Activated T-cell treated with anti-CD3 and anti-CD28 coated beads, Interleukin-2, amount 50 U/mL, for 1 hour (primary cell): ENCODE measurements at regions not wholly inside any gene's neighbourhood (a gene's known extent, or its start where the extent isn't known, plus 50 kb on each side); places are given as distances from the start of the nearest gene placed in this dataset.

Experiments used
- DNase-seq: peaks from one replicate; pipeline ENCODE4 v3.0.0-alpha.2; 2020

GRCh38 chr1:229196404-229197264 lies 74.3 kb upstream of the RAB4A start:
- no peak for DNase-seq

DNA sequence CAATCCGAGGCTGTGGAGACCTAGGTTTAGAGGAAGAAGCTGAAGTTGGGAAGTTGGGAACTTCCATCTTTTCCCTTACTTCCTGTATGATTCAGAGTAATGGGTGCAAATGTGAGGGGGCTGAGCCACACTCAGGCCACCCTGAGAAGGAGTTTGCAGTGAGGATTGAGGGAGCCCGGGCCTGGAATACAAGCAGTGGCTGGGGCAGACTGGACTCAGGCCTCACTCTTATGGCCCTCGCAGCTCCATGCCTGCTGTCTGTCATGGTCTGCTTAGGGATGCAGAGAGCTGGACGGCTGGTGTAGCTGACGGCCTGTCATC lies 73.7 kb upstream of the RAB4A start:
- no peak for DNase-seq

GRCh38 chr1:229199261-229200243 lies 71.4 kb upstream of the RAB4A start:
- no peak for DNase-seq

DNA sequence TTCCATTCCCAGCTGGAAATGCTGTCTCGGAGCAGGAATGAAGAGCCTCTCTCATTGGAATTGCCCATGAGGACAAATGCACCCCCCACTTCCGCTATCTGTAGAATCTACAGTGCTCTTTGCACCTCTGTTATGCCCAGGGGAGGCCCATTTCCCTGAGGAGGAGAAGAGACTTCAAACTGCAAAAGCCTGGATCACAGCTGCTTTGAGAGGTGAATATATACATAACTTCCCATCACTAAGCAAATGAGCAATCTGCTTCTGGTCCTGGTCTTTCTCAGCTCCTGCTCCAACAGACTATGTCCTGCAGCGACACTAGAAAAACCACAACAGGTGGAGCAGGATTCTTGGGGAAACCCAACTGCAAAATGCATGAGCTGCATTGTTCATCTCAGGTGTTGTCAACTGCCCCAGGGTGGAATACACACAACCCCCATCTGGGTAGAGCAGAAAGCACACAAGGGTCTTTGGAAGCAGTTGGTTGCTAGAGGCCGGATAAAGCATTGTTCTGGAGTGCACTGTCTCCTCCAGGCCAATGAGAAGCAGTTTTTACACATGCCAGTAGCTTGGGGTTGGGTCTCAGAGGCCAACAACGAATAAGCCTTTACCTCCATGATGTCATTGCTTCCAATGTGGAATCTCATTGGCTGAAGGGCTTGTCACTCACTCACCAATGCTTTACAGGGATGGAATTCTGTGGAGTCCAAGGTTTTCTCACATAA lies 67.7 kb upstream of the RAB4A start:
- DNase-seq: no peak

GRCh38 chr1:229203991-229204632 lies 66.8 kb upstream of the RAB4A start:
- no peak for DNase-seq

DNA sequence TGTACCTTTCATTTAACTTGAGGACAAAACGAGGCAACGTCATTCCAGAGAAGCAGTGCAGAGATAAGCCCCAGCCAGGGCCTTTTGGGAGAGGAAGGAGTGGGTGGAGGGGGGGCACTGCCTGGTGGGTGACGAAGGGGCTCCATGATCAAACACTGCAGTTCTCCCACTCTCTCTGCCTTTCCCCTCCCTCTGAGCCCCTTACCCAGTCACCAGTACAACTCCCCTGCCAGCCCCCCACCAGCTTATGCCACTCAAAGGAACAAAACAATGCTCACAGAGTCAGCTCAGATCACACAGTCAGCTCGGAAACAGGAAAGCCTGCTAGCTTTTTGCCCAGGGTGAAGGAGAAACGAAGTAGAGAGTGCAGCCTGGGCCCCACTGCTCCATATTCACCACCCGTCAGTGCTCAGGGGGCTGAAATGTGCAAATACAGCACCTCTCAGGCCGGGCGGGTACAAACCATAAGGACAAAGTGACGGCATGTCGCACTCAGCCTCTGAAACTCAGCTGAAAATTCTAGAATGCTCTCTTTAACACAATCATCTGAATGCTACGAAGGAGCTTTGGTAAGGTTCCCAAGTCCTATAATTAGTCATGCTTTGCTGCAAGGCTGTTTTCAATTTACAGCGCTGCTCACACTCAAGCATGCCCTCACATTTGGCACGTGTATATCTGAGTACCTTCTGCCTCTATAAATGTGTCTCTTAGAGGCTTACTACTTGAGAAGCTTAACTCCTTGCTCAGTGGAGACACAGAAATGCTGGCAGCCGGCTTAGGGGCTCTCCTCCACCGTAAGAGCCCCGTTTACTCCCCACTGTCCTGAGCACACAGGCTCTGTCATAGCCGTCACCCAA lies 65.8 kb upstream of the RAB4A start:
- DNase-seq: no peak

DNA sequence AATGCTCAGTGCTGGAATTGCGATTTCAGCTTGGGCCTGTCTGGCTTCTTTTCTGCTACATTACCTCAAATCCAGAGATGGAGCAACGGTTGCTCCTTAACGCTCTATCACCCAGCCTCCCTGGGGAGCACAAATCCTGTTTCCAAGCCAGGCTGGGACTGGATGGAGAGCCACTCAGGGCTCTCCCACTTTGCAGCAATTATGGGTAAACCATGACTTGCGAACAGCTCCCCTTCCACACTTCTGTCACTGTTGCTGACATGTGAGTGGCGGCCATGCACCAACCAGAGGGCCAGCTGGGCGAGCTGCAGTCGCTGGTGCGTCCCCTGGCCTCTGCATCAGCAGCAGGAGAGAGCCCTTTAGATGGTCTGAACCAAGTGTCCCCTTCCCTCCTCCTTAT lies 65.1 kb upstream of the RAB4A start:
- DNase-seq: no peak

GRCh38 chr1:229207916-229208315 lies 63.0 kb upstream of the RAB4A start:
- no peak for DNase-seq

- no peak for DNase-seq
Observed at GRCh38 chr1:229208481-229208880, 62.4 kb upstream of the RAB4A start.

GRCh38 chr1:229209386-229209785 lies 61.5 kb upstream of the RAB4A start:
- DNase-seq: no peak

GRCh38 chr1:229209816-229210215 lies 61.1 kb upstream of the RAB4A start:
- DNase-seq: no peak

DNA sequence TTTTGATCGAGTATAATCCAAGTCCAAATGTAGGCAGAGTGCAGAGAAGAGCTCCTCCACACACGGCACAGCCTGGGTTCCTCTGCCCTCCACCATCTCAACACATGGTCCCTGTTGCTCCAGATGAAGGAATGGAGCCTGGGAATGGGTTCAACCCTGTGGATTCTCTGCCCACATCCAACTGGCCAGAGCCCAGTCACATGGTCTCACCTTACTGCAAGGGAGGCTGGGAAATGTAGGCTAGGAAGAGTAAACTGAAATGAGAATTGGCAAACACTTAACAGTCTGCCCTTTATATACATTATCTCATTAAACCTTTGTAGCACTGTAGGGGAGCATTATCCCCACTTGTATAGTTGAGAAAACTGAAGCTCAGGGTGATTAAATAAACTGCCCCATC lies 60.1 kb upstream of the RAB4A start:
- DNase-seq: no peak

DNA sequence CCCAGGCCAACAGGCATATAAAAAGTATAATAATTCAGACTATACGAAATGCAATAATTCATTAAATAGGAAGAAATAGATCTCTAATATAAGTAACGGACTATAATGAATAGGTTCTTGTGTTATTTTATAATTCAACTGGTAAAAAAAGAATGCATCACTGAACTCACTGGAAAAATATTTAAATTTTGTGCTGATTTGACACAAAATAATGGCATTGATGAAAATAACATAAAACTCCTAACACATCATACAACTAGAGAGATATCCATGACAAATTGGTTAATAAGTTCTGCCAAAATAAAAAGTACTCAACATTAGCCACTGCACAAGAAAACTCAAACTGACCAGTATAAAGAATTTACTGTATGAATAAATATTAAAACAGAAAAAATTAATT lies 57.1 kb upstream of the RAB4A start:
- DNase-seq: no peak

- DNase-seq: no peak
Observed at GRCh38 chr1:229217716-229218115, 53.2 kb upstream of the RAB4A start.

DNA sequence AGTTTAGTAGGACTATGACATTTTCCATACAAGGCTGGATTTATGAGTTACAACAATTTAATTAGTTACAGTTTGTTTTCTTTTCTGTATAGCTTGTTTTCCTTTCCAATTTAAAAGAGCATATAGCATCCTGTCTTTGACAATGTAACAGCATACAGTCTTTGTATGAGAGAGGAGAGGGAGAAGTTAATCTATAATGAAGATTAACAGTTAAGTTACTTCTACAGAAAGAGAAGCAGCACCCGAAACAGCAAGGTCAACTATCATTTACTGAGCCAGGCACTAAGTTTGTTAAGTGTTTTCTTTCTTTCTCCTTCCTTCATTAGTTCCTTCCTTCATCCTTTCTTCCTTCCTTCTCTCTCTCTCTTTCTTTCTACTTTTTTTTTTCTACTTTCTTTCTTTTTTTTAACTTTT lies 52.3 kb upstream of the RAB4A start:
- no peak for DNase-seq

- DNase-seq: no peak
Observed at GRCh38 chr1:229220163-229220846, 50.6 kb upstream of the RAB4A start.

DNA sequence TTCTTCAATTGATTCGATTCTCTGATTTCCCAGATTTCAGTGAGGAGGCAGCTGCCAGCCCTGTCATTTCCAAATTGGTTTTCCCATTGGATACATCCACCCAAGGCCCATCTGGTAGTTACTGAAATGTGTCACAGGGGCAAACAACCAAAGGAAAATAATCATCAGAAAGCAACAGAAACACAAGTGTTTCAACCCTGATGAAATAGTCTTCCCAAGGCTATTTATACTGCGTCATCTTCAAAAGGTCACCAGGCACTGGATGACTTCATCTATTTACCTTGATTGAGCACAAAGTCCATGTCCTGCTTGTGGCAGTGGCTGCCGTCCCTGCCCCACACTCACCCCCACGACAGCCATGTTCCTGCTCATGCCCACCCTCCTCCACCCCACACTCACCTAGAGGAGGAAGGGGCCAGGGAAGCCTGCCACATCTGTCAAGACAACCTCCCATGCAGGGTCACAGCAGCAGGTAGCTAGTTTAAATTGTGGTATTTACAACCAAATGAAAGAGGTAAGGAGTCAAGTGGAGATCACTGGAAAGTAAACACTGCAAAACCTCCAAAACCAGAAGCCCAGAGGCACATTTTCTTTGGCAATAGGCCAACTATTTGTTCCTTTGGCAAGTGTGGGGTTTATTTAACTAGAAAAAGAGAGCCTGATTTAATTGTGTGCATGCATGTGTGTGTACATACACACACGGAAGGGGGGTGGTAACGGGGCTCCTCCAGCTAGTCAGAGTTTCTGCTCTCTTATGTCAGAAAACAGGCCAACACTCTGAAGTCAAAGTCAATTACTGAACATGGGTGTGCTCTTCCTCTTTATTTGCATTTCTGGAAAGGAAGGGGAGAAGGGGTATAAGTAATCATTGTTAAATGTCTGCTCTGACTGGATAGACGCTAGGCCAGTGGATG lies 49.5 kb upstream of the RAB4A start:
- no peak for DNase-seq
